Memory B cell (primary cell): ENCODE measurements at regions not wholly inside any gene's neighbourhood (a gene's known extent, or its start where the extent isn't known, plus 50 kb on each side); places are given as distances from the start of the nearest gene placed in this dataset.

Experiments
- ATAC-seq: fragments of 150-1000 bp; cut with Tn5 transposase; 2 replicates; pipeline ENCODE4 v1.10.0; 2021; ENCODE audit warnings: low read depth, mild to moderate bottlenecking, moderate library complexity
- DNase-seq, 2 donors: peaks; one replicate each; pipeline ENCODE4 v3.0.0; 2022; ENCODE audit warnings: low spot score in 2 of 2
- H3K27ac Mint-ChIP-seq: one replicate; pipeline ENCODE4 v1.8.0; 2022; ENCODE audit warnings: mild to moderate bottlenecking, moderate library complexity, mixed read lengths
- H3K27me3 Mint-ChIP-seq: one replicate; pipeline ENCODE4 v1.8.0; 2022; ENCODE audit warnings: mixed read lengths
- H3K36me3 Mint-ChIP-seq: one replicate; pipeline ENCODE4 v1.8.0; 2022; ENCODE audit warnings: mild to moderate bottlenecking, mixed read lengths
- H3K4me1 Mint-ChIP-seq: one replicate; pipeline ENCODE4 v1.8.0; 2022; ENCODE audit warnings: mixed read lengths
- H3K4me3 Mint-ChIP-seq: one replicate; pipeline ENCODE4 v1.8.0; 2022; ENCODE audit warnings: mild to moderate bottlenecking, moderate library complexity, mixed read lengths
- H3K9me3 Mint-ChIP-seq: one replicate; pipeline ENCODE4 v1.8.0; 2022; ENCODE audit warnings: mixed read lengths

DNA sequence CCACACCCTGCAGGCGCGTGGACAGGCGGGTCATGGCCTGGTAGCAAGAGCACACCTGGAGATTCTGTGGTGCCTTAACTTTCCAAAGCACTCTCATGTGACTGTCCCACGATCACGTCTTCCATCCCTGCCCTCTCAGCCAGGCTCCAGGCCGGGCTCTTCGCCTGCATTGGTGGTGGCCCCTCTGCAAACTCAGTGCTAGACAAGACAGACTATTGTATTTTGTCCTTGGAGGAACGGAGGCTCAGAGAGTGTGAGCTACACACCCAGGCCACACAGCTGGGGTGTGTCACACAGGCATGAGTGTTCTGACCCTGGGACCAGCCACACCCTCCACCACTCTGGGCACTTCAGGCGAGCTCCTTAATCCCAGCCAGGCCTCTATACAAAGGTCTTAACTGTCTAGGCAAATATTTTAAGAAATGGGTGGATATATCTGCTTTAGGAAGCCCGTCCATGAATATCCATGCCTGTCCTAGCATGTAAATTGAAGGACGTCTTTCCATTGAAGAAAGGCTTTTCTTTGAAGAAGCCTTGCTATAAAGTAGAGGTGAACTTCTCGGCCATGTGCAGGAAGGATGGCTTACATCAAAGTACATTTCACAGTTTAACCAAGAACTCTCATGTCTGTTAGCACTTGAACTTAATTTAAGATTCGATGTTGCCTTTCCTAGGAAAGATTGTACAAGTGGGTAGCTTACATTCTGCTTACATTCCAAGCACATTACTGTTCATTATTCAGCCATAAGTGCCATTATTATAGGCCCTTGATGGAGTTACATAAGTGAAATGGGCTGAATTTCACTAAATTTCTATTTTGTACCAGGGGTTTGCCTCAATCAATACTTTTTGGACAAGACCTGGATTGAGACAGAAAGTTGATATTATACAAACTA is 263.9 kb downstream of the DLL1 start:
- DNase-seq (no peak), ATAC-seq (no peak)
- Mint-ChIP-seq H3K27me3 (peaks cover 11% of the 10 kb centered on the region), H3K9me3 (peaks cover 7% of the 10 kb centered on the region), H3K4me1 (no peaks in the 10 kb centered on the region), H3K27ac (no peak overlapping the region), H3K36me3 (no peaks in the 10 kb centered on the region), H3K4me3 (no peak overlapping the region)

DNA sequence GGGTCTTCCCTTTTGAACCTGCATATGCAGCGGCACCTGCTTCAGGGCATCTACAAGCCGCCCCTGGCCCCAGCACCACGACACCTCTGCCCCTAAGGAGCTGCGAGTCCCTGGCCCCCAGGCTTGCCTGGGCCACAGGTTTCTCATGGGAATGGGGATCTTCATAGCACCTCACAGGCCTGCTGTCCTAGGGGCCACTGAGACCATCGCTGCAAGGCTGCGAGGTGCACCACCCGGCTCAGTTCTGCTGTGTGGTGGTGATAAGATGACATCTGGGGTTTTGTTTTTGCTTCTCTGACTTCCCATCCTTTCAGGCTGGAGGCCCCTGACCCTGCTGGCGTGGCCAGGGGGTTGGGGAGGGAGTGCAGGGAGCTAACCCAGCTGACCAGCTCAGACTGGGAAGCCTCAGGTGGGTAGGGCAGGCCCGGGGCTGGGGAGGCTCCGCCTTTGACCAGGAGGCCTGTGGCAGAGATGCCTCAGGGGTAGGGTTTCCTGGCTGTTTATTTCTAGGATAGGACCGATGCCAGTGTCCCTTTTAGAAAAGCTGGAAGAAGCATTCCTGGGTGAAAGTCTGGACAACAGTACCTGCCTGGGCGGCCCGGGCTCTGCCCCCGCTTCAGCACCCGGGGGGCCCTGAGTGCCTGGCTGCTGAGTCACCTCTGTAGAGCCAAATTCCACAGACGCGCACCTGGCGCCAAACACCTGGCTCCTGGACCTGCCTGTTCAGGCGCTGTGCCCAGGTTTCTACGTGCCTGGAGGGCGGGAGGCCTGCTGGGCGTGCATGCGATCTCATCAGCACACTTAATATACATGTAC is 264.7 kb downstream of the DLL1 start:
- ATAC-seq (no peak), DNase-seq (no peak)
- no peaks in the 10 kb centered on the region for H3K4me1 Mint-ChIP-seq
- H3K9me3 Mint-ChIP-seq, result peaks cover 7% of the 10 kb centered on the region
- no peak overlapping the region for H3K27ac Mint-ChIP-seq
- H3K4me3 Mint-ChIP-seq, result no peak overlapping the region
- H3K27me3 Mint-ChIP-seq, result peaks cover 9% of the 10 kb centered on the region
- no peaks in the 10 kb centered on the region for H3K36me3 Mint-ChIP-seq

DNA sequence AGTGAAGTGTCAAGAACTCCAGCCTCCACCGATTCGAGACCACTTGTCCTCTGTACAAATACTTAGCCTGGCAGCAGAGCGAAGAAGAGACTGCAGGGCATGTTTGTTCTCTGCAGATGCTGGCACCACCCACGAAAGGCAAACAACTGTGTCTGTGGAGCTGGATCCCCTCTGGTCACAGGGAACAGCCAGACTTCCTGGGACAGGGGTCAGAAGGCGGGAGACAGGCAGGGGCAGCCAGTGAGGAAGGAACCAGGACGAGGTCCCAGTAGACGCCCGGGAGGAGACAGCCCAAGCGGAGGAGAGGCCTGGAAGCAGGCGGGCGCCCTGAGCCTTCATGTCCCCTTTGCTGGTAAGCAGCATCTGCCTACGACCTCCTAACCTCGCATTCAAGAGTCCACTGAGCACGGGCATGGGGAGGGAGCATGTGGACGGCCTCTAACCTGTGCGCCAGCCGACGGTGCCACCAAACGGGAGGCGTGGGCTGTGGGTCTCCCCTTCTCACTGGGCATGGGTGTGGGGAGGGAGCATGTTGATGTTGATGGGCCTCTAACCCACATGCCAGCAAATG is 265.5 kb downstream of the DLL1 start:
- H3K9me3 Mint-ChIP-seq, result peaks cover 7% of the 10 kb centered on the region
- no peaks in the 10 kb centered on the region for H3K36me3 Mint-ChIP-seq
- H3K27me3 Mint-ChIP-seq, result peaks cover 12% of the 10 kb centered on the region
- no peak for DNase-seq
- no peak overlapping the region for H3K4me3 Mint-ChIP-seq
- no peak overlapping the region for H3K27ac Mint-ChIP-seq
- H3K4me1 Mint-ChIP-seq, result no peaks in the 10 kb centered on the region
- ATAC-seq, result no peak

DNA sequence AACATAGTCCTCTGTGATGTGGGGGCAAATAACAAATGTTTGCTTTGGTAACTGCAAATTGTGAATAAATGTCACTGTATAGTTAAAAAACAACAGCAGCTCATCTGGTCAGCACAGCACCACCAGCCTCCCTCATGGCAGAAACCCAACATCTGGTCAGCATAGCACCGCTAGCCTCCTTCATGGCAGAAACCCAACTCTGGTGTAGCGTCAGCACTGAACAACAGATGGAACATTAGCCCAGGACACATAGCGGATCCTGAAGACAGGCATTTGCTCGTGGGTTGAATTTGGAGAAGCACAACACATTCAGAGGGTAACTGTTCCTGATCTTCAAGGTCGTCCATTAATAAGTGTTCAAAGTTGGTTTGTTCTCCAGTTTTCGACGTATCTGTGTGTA is 265.9 kb downstream of the DLL1 start:
- no peaks in the 10 kb centered on the region for H3K36me3 Mint-ChIP-seq
- no peak overlapping the region for H3K4me3 Mint-ChIP-seq
- ATAC-seq, result no peak
- H3K27ac Mint-ChIP-seq, result no peak overlapping the region
- no peak for DNase-seq
- H3K27me3 Mint-ChIP-seq, result peaks cover 10% of the 10 kb centered on the region
- peaks cover 7% of the 10 kb centered on the region for H3K9me3 Mint-ChIP-seq
- H3K4me1 Mint-ChIP-seq, result no peaks in the 10 kb centered on the region

DNA sequence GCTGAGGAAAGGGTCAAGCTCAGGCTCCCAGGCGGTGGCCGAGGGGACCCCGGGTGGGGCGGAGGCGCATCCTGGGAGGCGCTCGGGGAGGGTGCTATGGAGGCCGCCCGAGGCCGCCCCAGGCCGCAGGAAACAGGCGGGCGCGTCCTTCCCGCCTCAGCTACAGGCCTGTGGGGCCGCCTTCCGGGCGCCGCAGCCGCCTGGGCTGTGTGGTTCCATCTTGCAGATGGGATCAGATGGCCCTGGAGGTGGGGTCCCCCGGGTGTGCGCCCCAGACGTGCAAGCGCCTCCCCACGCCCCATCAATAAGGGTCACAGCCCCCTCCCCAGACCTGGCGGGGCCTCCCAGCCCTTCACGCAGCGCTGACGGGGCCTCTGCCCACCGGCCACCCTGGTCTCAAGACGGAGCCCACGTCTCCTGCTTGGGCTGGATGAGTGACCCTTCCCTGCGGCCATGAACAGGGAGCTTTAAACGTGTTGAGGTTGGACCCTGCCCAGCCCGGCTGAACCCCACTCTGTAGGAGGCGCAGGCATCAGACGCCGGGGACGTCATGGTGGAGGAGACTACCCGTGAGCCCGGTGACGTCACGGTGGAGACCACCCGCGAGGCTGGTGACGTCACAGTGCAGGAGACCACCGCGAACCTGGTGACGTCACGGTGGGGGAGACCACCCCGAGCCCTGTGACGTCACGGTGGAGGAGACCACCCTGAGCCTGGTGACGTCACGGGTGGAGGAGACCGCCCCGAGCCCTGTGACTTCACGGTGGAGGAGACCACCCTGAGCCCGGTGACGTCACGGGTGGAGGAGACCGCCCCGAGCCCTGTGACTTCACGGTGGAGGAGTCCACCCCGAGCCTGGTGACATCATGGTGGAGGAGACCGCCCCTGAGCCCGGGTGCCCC is 267.0 kb downstream of the DLL1 start:
- DNase-seq, result no peak

DNA sequence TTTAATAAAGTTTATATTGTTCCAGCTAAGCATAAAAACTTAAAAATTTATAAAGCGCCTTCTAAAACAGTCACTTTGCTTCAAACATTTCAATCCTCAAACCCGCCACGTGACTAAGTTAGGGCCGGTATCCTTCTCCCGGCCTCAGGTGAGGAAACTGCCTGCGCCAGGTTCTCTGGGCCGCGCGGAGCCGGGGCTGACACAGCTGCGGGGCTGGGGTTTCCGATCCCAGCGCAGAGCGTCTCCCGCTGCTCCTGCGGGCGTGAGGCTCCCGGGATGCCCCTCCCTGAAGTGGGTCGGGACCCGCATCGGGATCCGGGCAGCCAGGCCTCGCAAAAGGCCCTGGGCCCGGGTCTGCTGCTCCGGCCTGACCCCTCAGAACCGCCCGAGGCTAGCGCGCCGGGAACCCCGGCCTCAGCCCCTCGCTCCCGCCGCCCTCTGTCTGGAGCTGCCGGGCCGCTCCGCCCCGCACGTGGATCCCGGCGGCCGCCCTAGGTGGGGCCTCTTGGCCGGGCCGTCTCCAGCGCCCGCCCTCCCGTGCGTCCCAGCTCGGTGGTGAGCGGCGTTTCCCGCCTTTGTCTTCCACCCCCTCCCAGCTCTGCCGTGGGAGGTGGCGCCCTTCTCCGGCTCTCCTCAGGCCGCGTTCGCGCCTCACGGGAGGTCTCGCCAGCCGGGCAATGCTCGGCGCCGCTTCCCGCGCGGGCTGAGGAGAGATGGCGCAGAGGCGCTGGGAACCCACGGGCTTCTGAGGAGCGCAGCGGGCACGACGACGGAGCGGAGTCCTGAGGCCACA is 267.9 kb downstream of the DLL1 start:
- no peak for DNase-seq
- no peak for ATAC-seq
- no peak overlapping the region for H3K4me3 Mint-ChIP-seq
- no peak overlapping the region for H3K27ac Mint-ChIP-seq
- peaks cover 8% of the 10 kb centered on the region for H3K27me3 Mint-ChIP-seq
- peaks cover 4% of the 10 kb centered on the region for H3K9me3 Mint-ChIP-seq
- no peaks in the 10 kb centered on the region for H3K4me1 Mint-ChIP-seq
- H3K36me3 Mint-ChIP-seq, result no peaks in the 10 kb centered on the region

More for the DNA sequence above, 267.0 kb downstream of the DLL1 start:
- Mint-ChIP-seq H3K27ac (no peak overlapping the region), H3K36me3 (no peaks in the 10 kb centered on the region), H3K4me3 (no peak overlapping the region), H3K27me3 (peaks cover 10% of the 10 kb centered on the region), H3K4me1 (no peaks in the 10 kb centered on the region), H3K9me3 (peaks cover 7% of the 10 kb centered on the region)
- no peak for ATAC-seq

DNA sequence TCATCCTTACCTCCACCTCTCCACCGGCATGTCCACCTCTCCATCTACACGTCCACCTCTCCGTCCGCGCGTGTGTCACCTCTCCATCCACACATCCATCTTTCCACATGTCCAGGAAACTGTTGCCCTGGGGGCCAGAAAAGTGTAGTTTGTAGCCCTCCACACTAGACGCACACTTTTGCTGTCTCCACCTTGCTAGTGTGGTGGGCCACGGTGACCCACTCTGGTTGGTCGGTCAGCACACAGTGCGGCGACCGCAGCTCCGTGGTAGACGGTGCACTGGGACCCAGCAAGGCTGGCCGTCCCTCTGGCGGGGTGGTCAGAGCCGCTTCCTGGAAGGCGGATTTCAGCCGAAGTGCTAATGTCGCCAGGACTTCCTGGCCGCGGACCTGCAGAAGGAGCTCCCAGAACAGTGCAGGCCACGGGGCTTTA is 268.6 kb downstream of the DLL1 start:
- peaks cover 8% of the 10 kb centered on the region for H3K27me3 Mint-ChIP-seq
- no peak overlapping the region for H3K4me3 Mint-ChIP-seq
- no peaks in the 10 kb centered on the region for H3K9me3 Mint-ChIP-seq
- DNase-seq (no peak), ATAC-seq (no peak)
- no peaks in the 10 kb centered on the region for H3K4me1 Mint-ChIP-seq
- H3K36me3 Mint-ChIP-seq, result no peaks in the 10 kb centered on the region
- H3K27ac Mint-ChIP-seq, result no peak overlapping the region

DNA sequence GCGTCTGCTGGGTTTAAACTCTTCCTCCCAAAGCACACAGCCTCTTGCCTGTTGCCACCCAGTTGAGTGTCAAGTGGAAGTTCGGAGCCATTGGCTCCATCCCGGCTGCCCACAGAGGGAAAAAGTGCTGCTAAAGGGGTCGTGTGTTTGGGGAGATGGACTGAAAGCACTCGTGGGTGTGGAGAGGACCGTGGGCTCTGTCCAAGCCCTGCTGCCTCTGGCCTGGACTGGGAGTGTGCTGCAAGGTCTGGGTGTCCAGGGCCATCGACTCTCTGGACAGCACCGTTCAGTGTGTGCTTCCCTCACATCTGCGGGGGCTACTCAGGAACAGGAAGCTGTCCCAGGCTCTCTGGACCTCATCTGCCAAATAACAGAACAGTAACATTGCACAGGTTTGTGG is 269.3 kb downstream of the DLL1 start:
- Mint-ChIP-seq H3K36me3 (no peaks in the 10 kb centered on the region), H3K9me3 (no peaks in the 10 kb centered on the region), H3K27ac (no peak overlapping the region), H3K27me3 (peaks cover 7% of the 10 kb centered on the region), H3K4me1 (no peaks in the 10 kb centered on the region), H3K4me3 (no peak overlapping the region)
- DNase-seq (no peak), ATAC-seq (no peak)

DNA sequence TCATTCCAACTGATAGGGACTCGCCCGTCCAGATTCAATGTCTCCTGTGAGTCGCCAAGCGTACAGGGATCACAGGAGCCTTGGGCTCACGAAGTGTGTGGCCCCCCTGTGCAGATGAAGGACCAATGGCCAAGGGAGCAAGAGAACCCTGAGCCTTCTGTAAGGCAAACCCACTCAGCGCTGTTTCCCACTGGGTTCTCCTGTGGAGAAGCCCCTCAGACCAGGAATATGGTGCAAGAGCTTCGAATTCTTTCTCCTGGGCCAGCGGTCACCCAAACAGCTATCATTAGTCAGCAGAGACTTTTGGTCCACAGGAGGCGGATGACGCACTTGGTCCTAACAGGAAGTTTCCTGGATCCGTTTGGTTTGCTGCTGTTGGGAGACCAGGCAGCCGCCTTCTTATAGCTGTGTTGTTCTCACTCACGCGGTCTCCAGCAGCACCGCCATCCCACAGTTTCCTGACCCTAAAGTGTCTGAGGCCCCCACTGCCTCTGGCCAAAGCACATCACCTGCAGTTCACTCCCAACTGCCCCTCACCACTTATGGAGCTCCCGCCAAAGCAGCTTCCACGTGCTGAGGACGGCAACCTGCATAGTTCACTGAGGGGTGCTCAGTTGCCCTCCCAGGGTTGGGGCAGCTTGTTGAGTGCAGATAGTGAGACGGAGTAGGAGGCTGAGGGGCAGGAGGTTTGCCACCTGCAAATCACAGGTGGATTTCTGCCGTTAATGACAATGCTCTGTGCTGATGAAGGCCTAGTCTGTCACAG is 268.6 kb downstream of the ERMARD start:
- ATAC-seq (no peak), DNase-seq (no peak)
- Mint-ChIP-seq H3K36me3 (no peaks in the 10 kb centered on the region), H3K9me3 (no peaks in the 10 kb centered on the region), H3K4me3 (no peak overlapping the region), H3K27ac (no peak overlapping the region), H3K4me1 (no peaks in the 10 kb centered on the region), H3K27me3 (peaks cover 6% of the 10 kb centered on the region)

DNA sequence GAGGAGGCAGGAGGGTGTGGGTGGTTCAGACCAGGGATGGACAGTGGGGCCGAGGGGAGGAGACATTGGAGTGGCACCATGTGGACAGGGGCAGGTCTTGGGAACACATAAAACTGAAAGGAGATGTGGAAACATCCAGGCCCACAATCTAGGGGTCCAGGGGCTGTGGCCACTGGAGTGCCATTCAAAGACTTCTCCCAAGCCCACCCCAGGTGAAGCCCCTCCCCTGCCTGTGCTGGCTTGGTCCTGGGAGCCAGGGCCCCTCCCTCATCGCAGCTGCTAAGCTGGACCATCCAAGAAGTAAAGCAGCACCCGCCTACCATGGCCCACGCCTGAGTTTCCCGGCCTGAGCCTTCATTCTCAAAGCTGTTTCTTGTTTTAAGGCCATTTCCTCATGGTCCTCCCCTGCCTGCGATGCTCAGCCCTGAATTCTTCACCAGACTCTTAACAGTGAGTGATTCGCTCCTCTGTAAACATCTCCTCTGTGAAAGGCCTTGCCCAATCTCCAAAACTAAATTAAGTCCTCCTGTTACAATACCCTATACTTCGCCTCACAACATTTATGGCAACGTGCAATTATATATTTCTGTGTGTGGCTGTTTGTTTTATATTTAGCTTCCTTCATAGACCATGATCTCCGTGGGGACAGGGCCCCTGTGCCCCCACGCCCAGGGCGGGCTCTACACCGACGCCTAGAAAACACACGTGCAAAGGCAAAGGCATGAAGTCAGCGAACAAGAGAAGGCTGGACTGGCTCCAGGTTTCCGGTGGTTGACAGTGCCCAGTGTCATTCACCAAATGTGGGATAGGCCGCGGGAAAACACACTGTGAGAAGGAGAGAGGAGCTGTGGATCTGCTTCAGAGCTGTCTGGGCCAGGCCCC is 267.8 kb downstream of the ERMARD start:
- Mint-ChIP-seq H3K9me3 (no peaks in the 10 kb centered on the region), H3K4me1 (no peaks in the 10 kb centered on the region), H3K27me3 (peaks cover 10% of the 10 kb centered on the region), H3K27ac (no peak overlapping the region), H3K36me3 (no peaks in the 10 kb centered on the region), H3K4me3 (no peak overlapping the region)
- DNase-seq (no peak), ATAC-seq (no peak)

DNA sequence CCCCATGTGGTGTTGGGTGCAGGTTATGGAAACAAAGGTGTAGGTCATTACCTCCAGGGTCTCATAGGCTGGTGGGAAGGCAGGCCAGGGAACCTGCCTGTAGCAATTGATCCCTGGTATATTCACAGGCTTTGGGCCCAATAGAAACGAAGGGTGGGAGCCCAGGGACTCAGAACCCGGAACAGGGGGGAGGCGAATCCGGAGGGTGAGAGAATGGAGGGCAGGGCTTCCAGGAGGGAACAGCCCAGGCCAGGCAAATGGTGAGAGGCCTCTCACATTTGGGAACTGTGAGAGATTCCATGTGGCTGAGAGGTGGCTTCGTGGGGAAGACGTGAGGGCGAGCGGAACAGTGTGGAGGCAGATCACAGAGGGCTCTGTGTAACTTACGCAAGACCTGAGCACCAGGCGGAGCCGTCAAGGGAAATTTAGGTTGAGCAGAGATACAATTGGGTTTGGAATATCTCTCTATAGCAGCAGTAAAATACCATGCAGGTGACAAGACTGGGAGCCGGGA is 267.1 kb downstream of the ERMARD start:
- Mint-ChIP-seq H3K27me3 (peaks cover 10% of the 10 kb centered on the region), H3K4me3 (no peak overlapping the region), H3K4me1 (no peaks in the 10 kb centered on the region), H3K9me3 (no peaks in the 10 kb centered on the region), H3K27ac (no peak overlapping the region), H3K36me3 (no peaks in the 10 kb centered on the region)
- DNase-seq (no peak), ATAC-seq (no peak)
